HG02981 (cell line): ENCODE measurements at regions not wholly inside any gene's neighbourhood (a gene's known extent, or its start where the extent isn't known, plus 50 kb on each side); places are given as distances from the start of the nearest gene placed in this dataset.
A peak's percentile ranks its signal among the peaks of the same experiment; 100 is the strongest.

Experiments
- ATAC-seq: cut with Tn5 transposase; IDR thresholded peaks from one replicate; pipeline ENCODE4 v1.9.1; 2021; ENCODE audit warnings: mild to moderate bottlenecking, moderate library complexity; ENCODE audit not compliant: unreplicated experiment

- ATAC-seq = no peak
These were observed 128.1 kb upstream of the RASGRP1 start for GRCh38 chr15:38692789-38693062.

DNA sequence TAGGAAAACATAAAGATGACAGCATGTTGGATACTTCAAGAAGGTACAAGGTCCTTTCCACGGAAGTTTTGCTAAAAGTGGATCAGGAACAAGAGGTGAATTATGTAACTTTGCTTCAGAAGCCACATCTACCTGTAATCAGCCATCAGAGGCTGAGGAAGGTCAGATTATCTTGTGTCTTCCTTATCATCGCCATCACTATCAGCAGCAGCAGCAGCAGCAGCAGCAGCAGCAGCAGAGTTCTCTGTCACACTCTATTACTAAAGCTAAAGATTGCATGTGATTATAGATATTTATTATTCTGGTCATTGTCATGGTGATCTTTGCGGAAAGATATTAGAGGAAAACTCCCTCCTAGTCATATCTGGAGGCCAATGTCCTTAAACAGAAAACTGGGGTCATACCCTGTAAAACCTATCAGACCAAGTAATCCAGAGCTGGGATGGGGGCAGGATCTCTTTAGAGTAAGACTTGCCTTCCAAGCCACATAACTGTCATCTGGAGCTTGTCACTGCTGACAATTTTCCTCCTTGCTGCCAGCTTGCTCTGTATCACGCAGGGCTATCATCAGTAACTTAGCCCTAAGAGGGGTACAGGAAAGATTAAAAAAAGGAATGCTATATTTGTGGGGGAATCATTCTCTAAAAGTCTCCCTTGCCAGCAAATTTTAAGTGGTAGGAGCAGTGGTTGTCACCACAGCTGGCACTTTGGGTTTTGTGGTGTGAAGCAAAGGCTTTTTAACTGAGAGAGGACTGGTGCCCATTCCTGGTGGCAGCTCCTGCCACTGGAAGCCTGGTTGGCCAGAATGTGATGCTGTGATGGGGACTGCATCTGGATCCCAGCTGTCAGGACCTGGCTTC, 130.9 kb upstream of the RASGRP1 start:
- ATAC-seq = no peak

- peak; percentile 67 for ATAC-seq
These were observed 131.6 kb upstream of the RASGRP1 start for GRCh38 chr15:38696109-38696727.

DNA sequence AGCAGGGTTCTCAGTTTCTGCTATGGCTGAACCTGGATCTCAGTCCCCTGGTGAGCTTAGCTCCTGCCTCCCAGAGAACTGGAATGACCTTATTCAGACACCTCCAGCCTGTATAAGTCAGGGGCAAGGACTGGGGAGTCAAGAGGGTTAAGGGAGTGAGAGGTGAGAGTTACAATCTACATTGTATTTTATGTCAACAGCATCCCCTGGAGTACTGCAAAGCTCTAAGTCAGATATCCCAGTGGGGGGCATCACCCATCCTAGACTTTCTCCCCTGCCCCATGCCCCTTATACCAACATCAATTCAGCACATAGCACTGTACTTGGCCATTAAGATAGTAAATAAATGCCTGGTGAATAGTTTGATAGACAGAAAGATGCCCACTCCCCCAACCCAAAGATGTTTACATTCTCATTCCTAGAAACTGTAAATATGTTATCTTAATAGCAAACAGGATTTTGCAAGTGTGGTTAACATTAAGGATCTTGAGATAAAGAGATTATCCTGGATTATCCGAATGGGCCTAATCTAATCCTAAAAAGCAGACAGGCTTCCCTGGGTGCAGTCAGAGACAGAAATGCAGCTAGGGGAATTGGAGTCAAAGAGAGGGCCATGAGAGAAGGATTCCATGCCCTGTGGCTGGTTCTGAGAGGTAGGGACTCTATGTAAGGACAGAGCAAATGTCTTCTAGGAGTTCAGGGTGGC, 132.3 kb upstream of the RASGRP1 start:
- no peak for ATAC-seq

GRCh38 chr15:38698254-38698653, 133.6 kb upstream of the RASGRP1 start:
- no peak for ATAC-seq

- peak; percentile 49 for ATAC-seq
These were observed 135.1 kb upstream of the RASGRP1 start for GRCh38 chr15:38699633-38700230.

GRCh38 chr15:38701149-38701548, 136.5 kb upstream of the RASGRP1 start:
- no peak for ATAC-seq

GRCh38 chr15:38702178-38702912, 137.7 kb upstream of the RASGRP1 start:
- no peak for ATAC-seq

DNA sequence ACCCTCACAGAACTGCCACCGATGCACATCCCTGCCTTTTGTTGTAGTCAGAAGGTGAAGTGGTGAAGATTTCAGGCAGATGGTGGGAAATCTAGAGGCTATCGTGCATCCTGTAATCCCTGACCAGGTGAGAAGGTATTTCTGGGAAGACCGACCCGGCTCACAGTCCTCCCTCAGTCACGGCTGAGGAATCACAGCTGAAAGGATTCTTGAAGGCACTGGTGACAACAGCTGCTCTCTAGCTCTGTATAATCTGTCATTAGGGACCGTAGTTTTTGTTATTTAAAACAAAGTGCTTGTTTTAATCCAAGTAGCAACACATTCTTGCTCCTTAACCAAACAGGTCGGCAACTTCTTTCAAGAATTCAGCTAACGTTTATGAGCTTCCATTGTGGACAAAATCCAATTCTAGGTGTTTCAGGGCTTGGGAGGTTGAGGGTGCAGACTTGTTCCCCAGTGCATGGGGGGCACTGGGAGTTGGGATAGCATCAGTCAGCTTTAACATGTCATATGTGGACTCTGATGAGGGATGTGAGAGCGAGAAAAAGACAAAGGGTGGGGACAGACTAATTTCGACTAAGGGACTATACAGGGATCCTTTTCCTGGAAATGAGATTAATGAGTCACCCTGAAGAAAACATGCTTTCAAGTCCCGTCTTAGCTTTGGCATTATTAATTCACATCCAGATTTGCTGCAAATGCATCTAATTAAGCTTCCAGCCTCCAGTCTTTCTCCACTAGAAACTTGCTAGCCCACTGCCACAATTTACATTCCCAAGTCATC, 141.0 kb upstream of the RASGRP1 start:
- ATAC-seq = no peak

GRCh38 chr15:38706956-38707355, 142.3 kb upstream of the RASGRP1 start:
- no peak for ATAC-seq

DNA sequence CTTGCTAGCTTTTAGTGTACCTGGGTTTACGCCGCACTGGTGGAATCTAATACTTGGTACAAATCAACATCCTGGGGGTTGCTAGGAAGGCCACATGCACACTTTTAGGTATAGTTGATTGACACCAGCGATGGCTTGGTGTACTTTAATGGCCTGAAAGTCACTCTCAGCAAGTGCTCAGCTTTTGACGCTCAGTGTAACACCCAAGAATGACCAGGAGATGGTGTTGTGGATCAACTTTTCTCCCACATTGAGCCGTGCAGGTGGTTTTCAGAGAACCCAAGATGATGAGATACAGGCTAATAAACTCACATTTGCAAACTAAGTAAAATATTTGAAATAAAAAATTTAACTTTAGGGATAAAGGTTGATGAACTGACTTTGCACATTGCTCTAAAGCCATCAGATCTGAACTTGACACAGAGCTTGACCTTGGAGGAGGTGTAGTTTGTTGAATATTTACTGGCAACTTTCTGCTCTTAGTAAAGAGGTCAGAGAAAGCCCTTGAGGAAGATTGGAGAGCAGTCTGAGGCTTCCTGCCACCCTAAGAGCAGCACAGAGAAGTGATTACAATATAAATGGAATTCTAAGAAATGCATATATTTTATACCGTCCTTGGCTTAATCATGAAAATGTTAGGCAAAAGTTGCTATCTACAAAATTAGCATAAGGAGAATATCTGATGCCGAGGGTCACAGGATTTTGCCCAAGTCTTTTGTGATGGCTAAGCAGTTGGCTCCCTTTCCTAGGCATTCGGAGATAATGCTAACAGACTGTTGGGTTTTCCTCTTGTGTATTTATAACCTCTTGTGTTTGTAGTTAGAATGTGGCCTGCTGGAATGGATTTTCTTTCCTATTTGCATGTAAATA, 143.4 kb upstream of the RASGRP1 start:
- peak; percentile 92 for ATAC-seq

DNA sequence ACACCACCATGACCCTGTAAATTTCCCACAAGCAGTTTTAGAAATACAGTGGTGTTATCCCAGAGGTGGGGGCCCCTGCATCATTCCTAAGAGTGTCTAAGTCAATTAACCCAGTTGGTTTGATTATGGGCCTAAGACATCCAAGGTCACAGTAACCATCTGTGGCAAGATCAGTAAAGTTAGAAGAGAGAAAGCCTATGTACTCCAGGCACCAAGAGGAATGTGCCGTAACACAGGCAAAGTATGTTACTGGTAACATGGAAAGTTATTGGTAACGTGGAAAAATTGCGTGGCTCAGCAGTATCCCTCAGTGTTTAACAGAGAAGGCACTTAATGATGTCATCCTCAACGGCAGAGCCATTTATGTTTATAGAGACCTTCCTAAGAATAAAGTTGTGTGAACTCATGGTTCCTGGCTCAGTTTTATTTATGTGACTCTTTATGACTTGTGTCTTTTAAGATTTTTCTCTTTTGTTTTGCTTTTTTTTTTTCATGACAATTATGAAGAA, 144.1 kb upstream of the RASGRP1 start:
- ATAC-seq = no peak

GRCh38 chr15:38709196-38709595, 144.6 kb upstream of the RASGRP1 start:
- no peak for ATAC-seq

DNA sequence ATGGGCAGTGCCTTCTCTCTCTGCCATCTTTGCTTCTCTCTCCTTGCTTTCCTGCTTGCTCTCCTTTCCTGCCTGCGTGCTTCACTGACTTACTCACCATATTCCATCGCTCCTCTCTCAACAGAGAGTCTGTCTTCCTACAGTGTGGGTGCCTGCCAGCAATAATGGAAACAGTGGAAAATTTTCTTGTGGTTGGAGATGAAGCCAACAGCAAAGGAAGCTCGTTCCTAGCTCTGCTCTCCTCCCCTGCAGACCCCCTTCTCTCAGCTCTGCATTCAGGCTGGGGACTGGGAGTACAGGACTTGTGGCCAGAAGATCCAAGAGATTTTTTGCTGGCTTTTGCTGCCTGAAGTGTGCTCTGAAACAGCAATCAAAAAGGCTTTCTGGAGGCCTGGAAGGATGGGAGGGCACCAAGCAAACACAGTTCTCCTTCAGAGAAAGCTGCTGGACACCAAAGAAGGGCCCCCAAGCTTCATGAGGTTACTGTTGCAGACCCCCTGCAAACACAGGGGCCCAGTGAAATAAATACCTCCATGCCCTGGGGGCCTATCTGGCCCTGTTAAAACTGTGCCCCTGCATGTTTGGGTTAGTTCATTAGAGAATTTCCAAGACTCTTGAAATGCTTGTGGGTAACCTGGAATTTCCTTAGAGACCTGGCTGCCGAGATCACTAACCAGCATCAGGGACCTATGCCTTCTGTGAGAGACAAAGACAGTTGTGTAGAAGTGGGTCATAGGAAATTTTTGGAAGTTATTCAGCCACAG, 149.9 kb upstream of the RASGRP1 start:
- ATAC-seq = no peak

DNA sequence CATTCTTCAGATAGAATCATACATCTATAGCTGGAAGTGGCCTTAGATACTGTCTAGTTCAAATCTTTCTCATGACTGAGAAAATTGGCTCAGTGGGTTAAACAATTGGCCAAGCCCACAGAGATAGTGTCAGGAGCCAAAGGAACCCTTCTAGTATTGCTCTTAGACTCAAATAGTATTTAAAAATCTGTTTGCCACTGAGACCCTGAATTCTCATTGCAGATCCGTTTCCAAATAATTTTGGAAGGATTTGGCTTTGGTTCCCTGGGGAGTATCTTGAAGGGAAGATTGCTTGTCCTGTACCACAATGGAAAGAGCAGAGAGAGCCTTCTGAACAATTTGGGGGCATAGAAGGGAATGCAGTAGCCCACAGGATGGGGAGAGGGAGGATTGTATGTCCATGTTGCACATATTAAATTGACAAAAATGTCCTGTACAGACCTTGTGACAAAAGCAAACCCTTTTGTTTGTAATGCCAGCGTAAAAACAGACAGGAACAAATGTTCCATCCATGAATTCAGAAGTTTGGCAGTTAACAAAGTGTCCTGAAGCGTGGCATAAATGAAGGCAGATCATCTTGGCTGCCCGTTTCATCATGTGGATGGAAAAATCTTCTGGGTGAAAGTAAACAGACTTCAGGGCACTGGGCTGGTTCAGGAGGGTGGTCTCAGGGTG, 156.4 kb upstream of the RASGRP1 start:
- no peak for ATAC-seq

GRCh38 chr15:38721568-38721945, 156.9 kb upstream of the RASGRP1 start:
- no peak for ATAC-seq

DNA sequence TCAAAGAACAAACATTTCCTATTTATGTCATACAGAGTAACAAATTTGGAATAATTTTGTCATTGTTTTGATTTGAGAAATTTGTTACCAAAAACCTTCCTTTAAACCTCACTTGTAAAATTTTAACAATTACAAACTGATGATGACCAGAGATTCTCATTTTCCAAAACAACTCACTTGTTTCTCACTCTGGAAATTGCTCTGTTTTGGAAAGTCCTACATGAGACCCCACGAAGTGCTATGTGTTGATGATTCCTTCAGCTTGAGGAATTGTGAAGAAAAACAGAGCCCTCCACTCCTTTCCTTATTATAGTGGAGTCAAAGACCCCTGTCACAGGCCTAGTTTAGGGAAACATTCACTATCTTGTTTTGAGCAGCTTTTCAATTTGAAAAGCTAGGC, 157.6 kb upstream of the RASGRP1 start:
- no peak for ATAC-seq

DNA sequence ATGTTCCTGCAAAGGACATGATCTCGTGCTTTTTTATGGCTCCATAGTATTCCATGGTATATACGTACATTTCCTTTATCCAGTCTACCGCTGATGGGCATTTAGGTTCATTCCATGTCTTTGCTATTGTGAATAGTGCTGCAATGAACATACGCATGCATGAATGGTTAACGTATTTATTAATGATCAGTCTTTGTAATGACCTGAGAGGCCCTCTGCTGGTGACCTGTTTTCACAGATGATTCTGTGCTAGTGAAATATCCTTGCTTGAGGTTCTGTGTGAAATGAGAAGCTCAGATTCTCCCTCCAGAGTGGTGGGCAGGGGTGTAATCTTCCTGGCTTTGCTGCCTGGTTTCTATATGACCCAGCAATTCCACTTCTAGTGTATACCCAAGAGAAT, 160.2 kb upstream of the RASGRP1 start:
- ATAC-seq = no peak
